Right lobe of liver (tissue), 6 donors: ENCODE measurements at regions not wholly inside any gene's neighbourhood (a gene's known extent, or its start where the extent isn't known, plus 50 kb on each side); places are given as distances from the start of the nearest gene placed in this dataset.

Experiments used
- ATAC-seq, 4 donors: fragments of 200-7000 bp; cut with Tn5 transposase; one replicate each; pipeline ENCODE4 v1.9.1; 2020; ENCODE audit warnings: mild to moderate bottlenecking in 4 of 4, moderate library complexity in 4 of 4
- DNase-seq, 3 donors: peaks; one replicate each; pipeline ENCODE4 v3.0.0-alpha.2; 2020
- H3K27ac ChIP-seq, 3 donors: fragments of 200-600 bp; one replicate each; pipeline ENCODE4 v1.8.0; 2022
- H3K27me3 ChIP-seq, 2 donors: fragments of 200-600 bp; one replicate each; pipeline ENCODE4 v1.8.0; 2022
- H3K36me3 ChIP-seq, 4 donors: fragments of 200-600 bp; sonication (generic) in 1 of 4; one replicate each; pipeline versions ENCODE4 v1.5.1 to v1.8.0; 2017 to 2022; ENCODE audit warnings: control low read depth in 1 of 4
- H3K4me1 ChIP-seq, 4 donors: fragments of 200-600 bp; sonication (generic) in 1 of 4; one replicate each; pipeline versions ENCODE4 v1.5.1 to v1.8.0; 2017 to 2022; ENCODE audit warnings: control low read depth in 1 of 4
- H3K4me3 ChIP-seq, 3 donors: fragments of 200-600 bp; one replicate each; pipeline ENCODE4 v1.8.0; 2022
- H3K9me3 ChIP-seq, 4 donors: fragments of 200-600 bp; sonication (generic) in 1 of 4; one replicate each; pipeline versions ENCODE4 v1.5.1 to v1.8.0; 2017 to 2022; ENCODE audit warnings: control low read depth in 1 of 4
- CTCF ChIP-seq, 4 donors: fragments of 200-600 bp in 3 of 4; fragments of 450-650 bp in 1 of 4; IDR thresholded peaks; one replicate each; pipeline versions ENCODE4 v1.5.1 to v1.8.0; 2016 to 2022; ENCODE audit warnings: antibody characterized with exemption in 4 of 4, mild to moderate bottlenecking in 2 of 4
- POLR2A ChIP-seq: fragments of 450-650 bp; IDR thresholded peaks from one replicate; pipeline ENCODE4 v1.6.1; 2017; ENCODE audit warnings: antibody characterized with exemption, mild to moderate bottlenecking
- WGBS: methylation state at CpG from one replicate; pipeline ENCODE4 v1.1.6; 2018; ENCODE audit warnings: low coverage, low lambda C conversion rate; ENCODE audit not compliant: insufficient coverage; ENCODE audit errors: missing lambda C conversion rate; 5-methylcytosine and 5-hydroxymethylcytosine counted together
- intact Hi-C, 2 donors: fragments of 100-400 bp; cut with DNase I; formaldehyde crosslinking; loops; one replicate each; pipeline versions ENCODE4 v1.11.2 to v1.14.1; 2022
- donor health status: DM: no; HTN: yes; CAD: no.
- donor health status: DM: no; HTN: no; CAD: no.
- donor health status: DM: no; HTN: no; CAD: no.
- donor health status: DM: no; HTN: yes; CAD: no.
- donor health status: DM: no; HTN: yes; CAD: no.

- H3K27ac ChIP-seq = no peak overlapping the region
- no peak overlapping the region for H3K4me3 ChIP-seq
- H3K36me3 ChIP-seq = no peaks in the 10 kb centered on the region
- no peak for TF ChIP-seq POLR2A
- no peak for TF ChIP-seq CTCF (IDR thresholded peaks at IDR 0.05)
- DNase-seq (no peak), ATAC-seq (no peak)
- no peaks in the 10 kb centered on the region for H3K27me3 ChIP-seq
- WGBS = 91% methylated on average over 2 of the region's 2 CpGs
- no peaks in the 10 kb centered on the region for H3K4me1 ChIP-seq
- H3K9me3 ChIP-seq = no peaks in the 10 kb centered on the region
- intact Hi-C loops = no loop called here
These were observed 176.9 kb upstream of the CITED2 start for GRCh38 chr6:139551376-139551775.

GRCh38 chr6:139550361-139550760, 175.9 kb upstream of the CITED2 start:
- ATAC-seq (no peak), DNase-seq (no peak)
- H3K9me3 ChIP-seq = no peaks in the 10 kb centered on the region
- no peak overlapping the region for H3K4me3 ChIP-seq
- no peaks in the 10 kb centered on the region for H3K4me1 ChIP-seq
- H3K36me3 ChIP-seq = no peaks in the 10 kb centered on the region
- 92% methylated on average over 3 of the region's 3 CpGs for WGBS
- no peak for TF ChIP-seq CTCF (IDR thresholded peaks at IDR 0.05)
- intact Hi-C loops = no loop called here
- no peaks in the 10 kb centered on the region for H3K27me3 ChIP-seq
- H3K27ac ChIP-seq = no peak overlapping the region

GRCh38 chr6:139549561-139550070, 175.2 kb upstream of the CITED2 start:
- Histone ChIP-seq H3K4me3 (no peak overlapping the region), H3K9me3 (no peaks in the 10 kb centered on the region), H3K27me3 (no peaks in the 10 kb centered on the region), H3K36me3 (no peaks in the 10 kb centered on the region), H3K27ac (no peak overlapping the region), H3K4me1 (no peaks in the 10 kb centered on the region)
- 77% methylated on average over 5 of the region's 5 CpGs for WGBS
- TF ChIP-seq CTCF (IDR thresholded peaks at IDR 0.05) (no peak), POLR2A (no peak)
- no peak for DNase-seq
- no peak for ATAC-seq
- intact Hi-C loops = no loop called here

- Histone ChIP-seq H3K27ac (no peak overlapping the region), H3K4me1 (no peaks in the 10 kb centered on the region), H3K36me3 (no peaks in the 10 kb centered on the region), H3K27me3 (no peaks in the 10 kb centered on the region), H3K4me3 (no peak overlapping the region), H3K9me3 (no peaks in the 10 kb centered on the region)
- TF ChIP-seq POLR2A = no peak
- no peak for TF ChIP-seq CTCF (IDR thresholded peaks at IDR 0.05)
- no peak for ATAC-seq
- DNase-seq = no peak
- intact Hi-C loops = no loop called here
These were observed 173.4 kb upstream of the CITED2 start for GRCh38 chr6:139547804-139548203.

- Histone ChIP-seq H3K36me3 (no peaks in the 10 kb centered on the region), H3K4me3 (no peak overlapping the region), H3K4me1 (no peaks in the 10 kb centered on the region), H3K27me3 (no peaks in the 10 kb centered on the region), H3K9me3 (no peaks in the 10 kb centered on the region), H3K27ac (no peak overlapping the region)
- DNase-seq (no peak), ATAC-seq (peak in 2 of 4 donors; percentile 14 to 36)
- intact Hi-C loops = no loop called here
- 65% methylated on average over 4 of the region's 4 CpGs for WGBS
- TF ChIP-seq POLR2A (no peak), CTCF (IDR thresholded peaks at IDR 0.05) (no peak)
These were observed 172.8 kb upstream of the CITED2 start for GRCh38 chr6:139547122-139547776.
